WI38 (cell line): ENCODE measurements at regions not wholly inside any gene's neighbourhood (a gene's known extent, or its start where the extent isn't known, plus 50 kb on each side); places are given as distances from the start of the nearest gene placed in this dataset.

ENCODE experiments used
- H3K4me3 ChIP-seq: 2 replicates; pipeline ENCODE4 v1.5.1; 2011; ENCODE audit warnings: low read depth, mild to moderate bottlenecking, control low read depth, low read length
- CTCF ChIP-seq: IDR thresholded peaks from 2 replicates; pipeline ENCODE4 v1.5.1; 2012; ENCODE audit warnings: low read depth, mild to moderate bottlenecking, control low read depth, low read length

- H3K4me3 ChIP-seq, result no peak overlapping the region
Measured at GRCh38 chr5:84478603-84479002, 93.9 kb upstream of the EDIL3 start.

GRCh38 chr5:84477485-84477884 is 92.8 kb upstream of the EDIL3 start:
- no peak overlapping the region for H3K4me3 ChIP-seq
- no peak for TF ChIP-seq CTCF

More at GRCh38 chr5:84478603-84479002, 93.9 kb upstream of the EDIL3 start:
- no peak for TF ChIP-seq CTCF

GRCh38 chr5:84474126-84474525 is 89.4 kb upstream of the EDIL3 start:
- no peak overlapping the region for H3K4me3 ChIP-seq
- TF ChIP-seq CTCF, result no peak

- H3K4me3 ChIP-seq, result no peak overlapping the region
- TF ChIP-seq CTCF, result no peak
Measured at GRCh38 chr5:84453405-84453804, 68.7 kb upstream of the EDIL3 start.

- peak; percentile 18; the same call in 1 of the 2 replicates for TF ChIP-seq CTCF
Measured at GRCh38 chr5:84450617-84451414, 66.1 kb upstream of the EDIL3 start.

GRCh38 chr5:84445049-84445685 is 60.5 kb upstream of the EDIL3 start:
- no peak overlapping the region for H3K4me3 ChIP-seq
- no peak for TF ChIP-seq CTCF

More at GRCh38 chr5:84450617-84451414, 66.1 kb upstream of the EDIL3 start:
- no peak overlapping the region for H3K4me3 ChIP-seq

GRCh38 chr5:84438456-84438855 is 53.8 kb upstream of the EDIL3 start:
- TF ChIP-seq CTCF, result no peak
- no peak overlapping the region for H3K4me3 ChIP-seq
